NCI-H82 treated with DMSO at 0.1 percent for 48 hours (cell line): ENCODE measurements at regions not wholly inside any gene's neighbourhood (a gene's known extent, or its start where the extent isn't known, plus 50 kb on each side); places are given as distances from the start of the nearest gene placed in this dataset.
"Not testable (repeated sequence)": the region's sequence is repeated elsewhere in the genome, so short reads cannot be mapped to it uniquely, and the experiment has no call there.

Source experiments
- DNase-seq: peaks from one replicate; lab custom pipeline; 2025; ENCODE audit not compliant: unreplicated experiment; lab: John Stamatoyannopoulos, UW

GRCh38 chr6:51299621-51300380 lies 481.1 kb downstream of the TFAP2B start:
- DNase-seq, result no peak

DNA sequence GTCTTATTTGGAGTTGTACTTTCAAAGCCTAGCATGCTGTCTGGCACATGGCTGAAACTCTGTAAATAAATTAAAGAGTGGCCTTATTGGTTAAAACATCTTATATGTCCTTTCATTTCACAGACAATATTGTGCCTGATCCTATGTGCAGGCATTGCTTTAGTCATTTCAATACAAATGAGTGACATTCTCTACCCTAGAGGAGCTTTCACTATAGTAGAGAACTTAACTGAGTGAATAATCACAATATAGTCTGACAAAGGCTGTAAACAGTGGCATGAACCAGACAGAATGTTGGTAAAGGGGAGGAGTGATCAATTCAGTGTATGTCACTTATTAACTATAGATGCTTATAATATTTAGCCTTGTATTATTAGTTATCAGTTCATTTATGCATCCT lies 481.8 kb downstream of the TFAP2B start:
- DNase-seq, result no peak

DNA sequence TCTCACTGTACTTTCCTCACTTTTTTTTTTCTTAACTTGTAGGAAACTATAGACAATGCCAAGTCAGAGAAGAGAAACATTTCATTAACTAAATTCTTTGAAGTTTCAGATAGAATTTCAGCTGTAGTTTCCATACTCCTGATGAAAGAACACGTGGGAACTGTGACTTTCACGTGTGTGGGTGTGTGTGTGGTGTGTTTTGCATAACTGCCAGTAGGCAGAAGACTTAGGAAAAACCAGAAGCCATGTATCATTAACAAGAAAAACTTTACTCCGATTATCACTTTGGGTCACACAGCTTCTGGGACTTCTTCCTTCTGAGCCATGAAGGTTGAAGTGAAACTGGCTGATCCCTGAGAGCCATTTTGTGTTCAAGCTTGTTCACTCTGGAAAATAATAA lies 483.3 kb downstream of the TFAP2B start:
- no peak for DNase-seq

DNA sequence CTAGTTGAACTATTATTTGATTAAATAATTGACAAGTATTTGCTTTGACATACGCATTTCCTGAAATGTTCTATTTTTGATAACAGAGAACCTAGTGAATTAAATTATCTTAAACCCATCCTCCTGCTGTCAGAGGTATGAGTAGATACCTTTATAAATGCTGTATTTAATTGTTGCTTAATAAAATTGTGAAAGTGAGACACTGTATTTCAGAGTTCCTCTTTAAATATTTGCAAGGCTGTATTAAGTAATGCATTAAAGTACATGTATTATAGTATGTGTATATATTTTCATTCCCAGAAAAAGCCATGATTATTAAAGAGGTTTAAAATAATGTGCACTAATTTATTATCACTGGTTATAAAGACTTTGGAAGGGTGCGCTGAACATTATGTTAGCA lies 483.8 kb downstream of the TFAP2B start:
- DNase-seq, result no peak

DNA sequence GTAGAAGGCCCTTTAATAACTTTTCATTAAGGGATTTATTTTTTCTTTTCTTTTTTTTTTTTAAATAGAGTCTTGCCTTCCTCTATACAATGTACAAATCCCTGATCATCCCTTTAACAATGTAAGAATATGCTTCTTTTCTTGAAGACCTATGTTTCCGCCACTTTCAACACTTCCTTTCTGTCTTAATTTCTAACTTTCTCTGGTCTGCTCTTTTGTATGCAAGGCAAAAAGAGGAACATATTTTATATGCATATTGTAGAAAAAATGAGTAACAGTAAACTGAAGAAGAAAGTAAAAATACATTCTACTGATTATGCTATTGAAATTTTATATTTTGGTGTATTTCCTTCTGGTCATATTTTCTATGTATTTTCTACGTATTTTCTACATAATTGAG lies 484.7 kb downstream of the TFAP2B start:
- DNase-seq, result no peak

GRCh38 chr6:51314965-51315364 lies 496.3 kb downstream of the TFAP2B start:
- DNase-seq, result no peak

GRCh38 chr6:51318674-51319073 lies 500.0 kb downstream of the TFAP2B start:
- DNase-seq, result no peak

DNA sequence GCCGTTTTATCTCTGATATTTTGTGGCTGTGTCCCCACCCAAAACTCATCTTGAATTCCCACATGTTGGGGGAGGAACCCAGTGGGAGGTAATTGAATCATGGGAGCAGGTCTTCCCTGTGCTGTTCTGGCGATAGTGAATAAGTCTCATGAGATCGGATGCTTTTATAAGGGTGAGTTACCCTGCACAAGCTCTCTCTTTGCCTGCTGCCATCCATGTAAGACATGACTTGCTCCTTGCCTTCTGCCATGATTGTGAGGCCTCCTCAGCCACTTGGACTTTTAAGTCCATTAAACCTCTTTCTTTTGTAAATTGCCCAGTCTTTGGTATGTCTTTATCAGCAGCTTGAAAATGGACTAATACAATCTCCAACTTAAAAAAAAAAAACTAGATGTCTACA lies 502.8 kb downstream of the TFAP2B start:
- not testable (repeated sequence) for DNase-seq

DNA sequence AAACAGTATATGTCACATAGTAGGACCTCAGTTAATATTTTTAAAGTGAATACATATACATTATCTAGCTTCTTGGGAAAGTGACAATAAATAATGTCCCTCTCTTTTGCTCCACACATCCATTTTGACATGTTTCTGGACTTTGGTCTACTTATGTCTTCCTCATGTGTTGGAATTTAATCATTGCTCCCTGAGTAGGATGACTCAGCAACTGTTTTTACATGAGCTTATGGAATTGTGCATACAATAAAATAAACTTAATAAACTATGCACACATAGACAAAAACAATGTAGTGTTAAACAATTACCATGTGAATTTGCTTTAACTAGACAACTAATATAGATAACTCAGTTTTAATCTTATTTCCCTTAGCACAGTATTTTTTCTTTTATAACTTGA lies 503.8 kb downstream of the TFAP2B start:
- no peak for DNase-seq

- DNase-seq, result peak; percentile 94
Observed at GRCh38 chr6:51323056-51323455, 504.4 kb downstream of the TFAP2B start.

DNA sequence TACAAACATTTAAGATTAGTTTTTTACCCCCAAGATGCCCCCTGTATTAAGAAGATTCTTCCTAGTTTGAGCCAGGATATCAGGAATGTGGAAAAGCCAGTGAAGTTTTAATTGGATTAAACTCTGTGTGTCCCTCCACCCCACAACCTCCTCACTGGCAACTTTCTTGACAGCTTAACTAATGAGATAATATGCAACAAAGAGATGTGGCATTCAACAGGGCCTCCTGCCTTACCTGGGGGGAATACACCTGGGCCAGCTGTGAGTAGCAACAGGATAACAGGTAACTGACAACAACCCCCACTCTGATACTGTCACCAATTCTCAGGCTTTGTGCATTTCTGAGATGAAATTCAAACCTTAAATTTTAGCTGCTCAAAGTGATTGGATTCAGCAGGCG lies 512.3 kb downstream of the TFAP2B start:
- no peak for DNase-seq

DNA sequence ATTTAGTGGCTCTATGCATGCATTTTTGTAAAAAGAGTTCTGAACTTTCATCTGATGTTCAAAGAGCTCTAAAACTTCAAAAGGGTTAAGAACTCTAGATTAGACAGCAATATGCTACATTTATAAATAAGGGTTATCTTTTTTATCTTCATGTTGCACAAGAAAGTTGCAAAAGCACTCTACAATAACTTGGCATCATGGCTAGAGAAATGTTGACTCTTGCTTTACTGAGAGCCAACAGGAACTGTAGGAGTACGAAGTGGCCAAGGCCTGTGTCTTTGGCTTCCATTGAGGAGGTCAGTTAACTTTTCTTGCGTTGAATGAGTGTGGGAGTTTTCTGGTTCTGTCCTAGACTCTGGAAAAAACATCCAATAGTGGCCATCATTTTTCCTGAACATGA lies 516.9 kb downstream of the TFAP2B start:
- no peak for DNase-seq

DNA sequence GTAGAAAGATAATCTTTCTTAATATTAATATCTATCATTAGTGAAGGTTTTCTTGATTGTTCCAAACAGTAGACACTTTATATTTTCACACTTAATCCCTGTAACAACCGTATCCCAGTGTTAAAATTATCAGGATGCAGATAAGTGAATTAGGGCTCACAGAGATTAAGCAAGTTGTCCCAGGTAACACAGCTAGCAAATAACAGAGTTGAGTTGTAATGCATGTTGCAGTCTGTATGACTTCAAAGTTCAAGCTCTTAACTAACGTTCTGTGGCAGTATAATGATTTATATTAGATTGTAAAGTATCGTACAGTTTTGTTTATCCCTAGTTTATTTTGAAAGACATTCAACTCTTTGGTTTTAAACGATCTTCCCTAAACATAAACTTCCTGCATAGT lies 517.5 kb downstream of the TFAP2B start:
- DNase-seq, result no peak

- no peak for DNase-seq
Observed at GRCh38 chr6:51337277-51337676, 518.6 kb downstream of the TFAP2B start.

DNA sequence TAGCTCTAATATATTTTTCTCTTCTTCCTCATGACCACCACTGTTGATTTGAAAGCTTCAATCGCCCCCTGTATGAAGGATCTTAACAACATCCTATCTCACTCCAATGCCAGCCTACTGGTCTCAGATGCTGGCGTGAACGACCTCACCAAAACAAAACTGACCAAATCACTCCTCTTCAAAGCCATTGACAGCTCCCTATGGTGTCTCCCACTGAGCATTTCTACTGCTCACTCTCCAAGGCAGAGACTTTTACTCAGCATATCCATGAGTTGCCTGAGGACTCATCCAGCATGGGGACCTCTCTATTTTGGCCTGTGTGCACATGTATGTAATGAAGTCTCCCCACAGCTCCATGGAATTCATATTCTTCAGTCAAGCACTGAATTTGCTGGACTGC lies 520.4 kb downstream of the TFAP2B start:
- DNase-seq, result no peak

DNA sequence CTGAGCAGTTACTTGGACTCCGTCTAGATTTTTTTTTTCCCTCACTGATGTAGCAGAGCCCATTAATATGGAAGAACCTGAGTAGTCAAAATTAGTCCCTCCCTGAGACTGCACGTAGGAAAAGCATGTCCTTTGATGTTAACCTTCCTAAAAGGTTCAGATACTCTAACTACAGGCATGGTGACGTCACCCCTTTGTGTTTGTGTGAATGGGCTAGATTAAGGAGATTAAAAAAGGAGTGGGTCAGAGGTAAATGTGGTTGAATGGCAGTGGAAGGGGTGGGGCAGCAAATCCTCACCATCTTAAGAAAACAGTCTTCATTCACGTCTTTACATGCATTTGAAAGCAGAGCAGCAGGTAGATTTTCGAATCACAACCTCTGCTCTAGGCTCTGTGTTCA lies 521.1 kb downstream of the TFAP2B start:
- DNase-seq, result peak; percentile 65

GRCh38 chr6:51342393-51342792 lies 523.7 kb downstream of the TFAP2B start:
- no peak for DNase-seq

DNA sequence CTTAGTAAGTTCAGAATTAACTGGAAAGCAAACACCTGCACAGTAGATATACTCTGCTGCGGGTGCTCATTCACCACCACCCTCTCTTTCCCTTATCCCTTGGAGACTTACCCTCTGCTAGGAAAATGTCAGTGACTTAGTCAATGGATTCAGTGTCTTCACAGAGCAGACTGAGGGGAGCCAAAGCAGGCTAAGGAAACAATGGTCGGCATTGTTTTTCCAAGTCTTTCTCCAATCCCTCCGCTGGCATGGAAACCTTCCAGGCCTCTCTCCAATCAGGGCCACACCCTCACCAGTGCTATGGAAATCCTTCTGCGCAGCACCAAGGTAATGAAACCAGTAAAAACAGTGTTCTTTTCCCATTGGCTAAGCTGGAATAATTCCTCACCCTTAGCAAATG lies 531.2 kb downstream of the TFAP2B start:
- no peak for DNase-seq

- DNase-seq, result no peak
Observed at GRCh38 chr6:51350308-51350904, 531.7 kb downstream of the TFAP2B start.

DNA sequence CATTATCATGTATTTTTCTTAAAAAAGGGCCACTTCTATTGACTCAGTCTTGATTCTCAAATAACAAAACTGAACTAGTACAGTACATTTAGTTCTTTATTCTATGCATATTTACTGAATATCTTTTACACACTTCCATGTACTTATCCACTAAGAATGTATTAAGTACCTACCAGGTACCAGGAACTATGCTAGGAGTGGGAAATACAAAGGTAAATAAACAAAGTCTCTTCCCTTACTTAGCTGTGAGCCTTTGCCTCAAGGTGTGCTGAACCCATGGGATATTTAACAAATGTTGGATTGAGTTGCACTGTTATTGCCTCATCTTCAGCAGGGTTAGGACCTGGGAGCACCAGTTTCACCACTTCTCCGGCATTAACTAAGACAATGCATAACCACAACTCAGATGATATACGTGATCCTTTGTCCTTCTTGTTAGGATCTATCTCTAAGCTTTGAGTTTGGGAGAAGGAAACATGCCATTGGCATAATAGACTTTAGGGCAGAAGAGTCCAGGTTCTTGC lies 533.9 kb downstream of the TFAP2B start:
- DNase-seq, result no peak

DNA sequence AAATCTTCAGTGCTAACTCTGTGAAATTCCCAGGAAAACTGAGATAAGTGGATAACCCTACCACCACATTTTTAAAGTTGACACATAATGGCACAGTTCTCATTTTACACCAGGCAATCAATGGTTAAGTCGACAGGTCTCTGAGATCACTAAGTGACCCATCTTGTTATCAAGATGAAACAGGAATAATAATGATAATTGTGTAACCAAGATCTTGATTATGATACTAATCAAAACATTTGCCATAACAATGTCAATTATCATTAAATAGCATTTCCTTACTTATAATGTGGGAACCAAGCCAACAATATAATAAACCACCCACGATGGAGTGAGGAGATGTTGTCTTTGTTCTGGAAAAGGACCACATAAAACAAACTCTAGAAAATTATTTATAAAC lies 541.6 kb downstream of the TFAP2B start:
- no peak for DNase-seq

- no peak for DNase-seq
Observed at GRCh38 chr6:51365566-51365965, 546.9 kb downstream of the TFAP2B start.

GRCh38 chr6:51369485-51369884 lies 550.8 kb downstream of the TFAP2B start:
- DNase-seq, result no peak
